Activated CD8-positive, alpha-beta T cell treated with anti-CD3 and anti-CD28 coated beads, Interleukin-2, amount 10 ng/mL, durations not matched to agents 7 days and 5 days (primary cell): ENCODE measurements at regions not wholly inside any gene's neighbourhood (a gene's known extent, or its start where the extent isn't known, plus 50 kb on each side); places are given as distances from the start of the nearest gene placed in this dataset.
"Not testable (repeated sequence)": the region's sequence is repeated elsewhere in the genome, so short reads cannot be mapped to it uniquely, and the experiment has no call there.

Experiments
- ATAC-seq: fragments of 150-1000 bp; cut with Tn5 transposase; one replicate; pipeline ENCODE4 v1.10.0; 2021; ENCODE audit warnings: moderate library complexity
- CTCF ChIA-PET: fragments of 350-600 bp; sonication (Branson Sonifier 250); formaldehyde crosslinking; loops from one replicate; lab custom pipeline; 2021; ENCODE audit warnings: antibody characterized with exemption; lab: Charles Lee
- POLR2A ChIA-PET: fragments of 350-600 bp; sonication (Branson Sonifier 250); formaldehyde crosslinking; loops from one replicate; lab custom pipeline; 2021; ENCODE audit warnings: antibody characterized with exemption; lab: Charles Lee
- DNase-seq: peaks from one replicate; pipeline ENCODE4 v3.0.0-alpha.2; 2020
- H3K27ac Mint-ChIP-seq: one replicate; pipeline ENCODE4 v1.8.0; 2021; ENCODE audit warnings: mild to moderate bottlenecking, mixed read lengths
- H3K27me3 Mint-ChIP-seq: one replicate; pipeline ENCODE4 v1.8.0; 2021; ENCODE audit warnings: low read depth, mixed read lengths
- H3K36me3 Mint-ChIP-seq: one replicate; pipeline ENCODE4 v1.8.0; 2021; ENCODE audit warnings: low read depth, mixed read lengths
- H3K4me1 Mint-ChIP-seq: one replicate; pipeline ENCODE4 v1.8.0; 2021; ENCODE audit warnings: low read depth, mixed read lengths
- H3K4me3 Mint-ChIP-seq: one replicate; pipeline ENCODE4 v1.8.0; 2021; ENCODE audit warnings: mild to moderate bottlenecking, mixed read lengths
- H3K9me3 Mint-ChIP-seq: one replicate; pipeline ENCODE4 v1.8.0; 2022; ENCODE audit warnings: mixed read lengths; ENCODE audit not compliant: insufficient read depth

GRCh38 chr12:131436922-131437705 lies 273.8 kb upstream of the SFSWAP start:
- Mint-ChIP-seq H3K27me3 (peaks cover 3% of the 10 kb centered on the region), H3K4me3 (no peak overlapping the region), H3K27ac (no peak overlapping the region), H3K9me3 (no peaks in the 10 kb centered on the region), H3K36me3 (no peaks in the 10 kb centered on the region), H3K4me1 (no peaks in the 10 kb centered on the region)
- DNase-seq (no peak), ATAC-seq (no peak)
- ChIA-PET POLR2A (no interaction called here), CTCF (no interaction called here)

GRCh38 chr12:131437706-131438492 lies 273.0 kb upstream of the SFSWAP start:
- ChIA-PET CTCF (no interaction called here), POLR2A (no interaction called here)
- H3K27ac Mint-ChIP-seq, result no peak overlapping the region
- no peaks in the 10 kb centered on the region for H3K9me3 Mint-ChIP-seq
- DNase-seq (no peak), ATAC-seq (no peak)
- H3K4me1 Mint-ChIP-seq, result no peaks in the 10 kb centered on the region
- no peak overlapping the region for H3K4me3 Mint-ChIP-seq
- no peaks in the 10 kb centered on the region for H3K36me3 Mint-ChIP-seq
- peaks cover 2% of the 10 kb centered on the region for H3K27me3 Mint-ChIP-seq

GRCh38 chr12:131438493-131438835 lies 272.4 kb upstream of the SFSWAP start:
- H3K4me3 Mint-ChIP-seq, POLR2A ChIA-PET, H3K9me3 Mint-ChIP-seq, CTCF ChIA-PET, ATAC-seq, H3K36me3 Mint-ChIP-seq, DNase-seq, H3K27me3 Mint-ChIP-seq, H3K4me1 Mint-ChIP-seq, H3K27ac Mint-ChIP-seq: not testable (repeated sequence)

GRCh38 chr12:131438881-131439280 lies 272.0 kb upstream of the SFSWAP start:
- H3K27me3 Mint-ChIP-seq, result peaks cover 2% of the 10 kb centered on the region
- no peak for ATAC-seq
- no peaks in the 10 kb centered on the region for H3K36me3 Mint-ChIP-seq
- DNase-seq, result no peak
- H3K27ac Mint-ChIP-seq, result no peak overlapping the region
- no peak overlapping the region for H3K4me3 Mint-ChIP-seq
- CTCF ChIA-PET, result no interaction called here
- no peaks in the 10 kb centered on the region for H3K4me1 Mint-ChIP-seq
- no peaks in the 10 kb centered on the region for H3K9me3 Mint-ChIP-seq
- POLR2A ChIA-PET, result no interaction called here

- H3K4me3 Mint-ChIP-seq, DNase-seq, H3K9me3 Mint-ChIP-seq, H3K27ac Mint-ChIP-seq, CTCF ChIA-PET, H3K27me3 Mint-ChIP-seq, H3K36me3 Mint-ChIP-seq, ATAC-seq, H3K4me1 Mint-ChIP-seq, POLR2A ChIA-PET: not testable (repeated sequence)
Measured at GRCh38 chr12:131439752-131440151, 271.1 kb upstream of the SFSWAP start.

- CTCF ChIA-PET, POLR2A ChIA-PET, DNase-seq, H3K36me3 Mint-ChIP-seq, H3K27ac Mint-ChIP-seq, H3K27me3 Mint-ChIP-seq, H3K4me3 Mint-ChIP-seq, H3K9me3 Mint-ChIP-seq, H3K4me1 Mint-ChIP-seq: not testable (repeated sequence)
- peak; percentile 37 for ATAC-seq
Measured at GRCh38 chr12:131440209-131441059, 270.5 kb upstream of the SFSWAP start.

- Mint-ChIP-seq H3K27ac (no peak overlapping the region), H3K36me3 (no peaks in the 10 kb centered on the region), H3K9me3 (no peaks in the 10 kb centered on the region), H3K27me3 (peaks cover 2% of the 10 kb centered on the region), H3K4me3 (no peak overlapping the region), H3K4me1 (no peaks in the 10 kb centered on the region)
- CTCF ChIA-PET, result no interaction called here
- DNase-seq (no peak), ATAC-seq (peak; percentile 20)
- POLR2A ChIA-PET, result no interaction called here
Measured at GRCh38 chr12:131441060-131441396, 269.9 kb upstream of the SFSWAP start.

- Mint-ChIP-seq H3K9me3 (no peaks in the 10 kb centered on the region), H3K4me3 (no peak overlapping the region), H3K36me3 (no peaks in the 10 kb centered on the region), H3K4me1 (no peaks in the 10 kb centered on the region), H3K27me3 (no peaks in the 10 kb centered on the region), H3K27ac (no peak overlapping the region)
- POLR2A ChIA-PET, result no interaction called here
- DNase-seq, result no peak
- ATAC-seq, result no peak
- CTCF ChIA-PET, result interaction anchor here (0.9 kb wide), 1 partner anchor 11 kb away, joined by 3 read pairs; no protein-coding TSS in a partner anchor
Measured at GRCh38 chr12:131441638-131442336, 269.1 kb upstream of the SFSWAP start.

- CTCF ChIA-PET, result interaction anchor here (0.9 kb wide), 1 partner anchor 10 kb away, joined by 3 read pairs; no protein-coding TSS in a partner anchor
- ATAC-seq, result no peak
Measured at GRCh38 chr12:131442337-131442918, 268.5 kb upstream of the SFSWAP start.

GRCh38 chr12:131443019-131444000 lies 267.6 kb upstream of the SFSWAP start:
- Mint-ChIP-seq H3K27ac (no peak overlapping the region), H3K36me3 (no peaks in the 10 kb centered on the region), H3K4me1 (no peaks in the 10 kb centered on the region), H3K27me3 (no peaks in the 10 kb centered on the region), H3K9me3 (no peaks in the 10 kb centered on the region), H3K4me3 (no peak overlapping the region)
- CTCF ChIA-PET, result no interaction called here
- POLR2A ChIA-PET, result no interaction called here
- no peak for DNase-seq
- ATAC-seq, result no peak

More at GRCh38 chr12:131442337-131442918, 268.5 kb upstream of the SFSWAP start:
- POLR2A ChIA-PET, result no interaction called here
- no peak for DNase-seq
- no peaks in the 10 kb centered on the region for H3K36me3 Mint-ChIP-seq
- H3K27ac Mint-ChIP-seq, result no peak overlapping the region
- H3K4me1 Mint-ChIP-seq, result no peaks in the 10 kb centered on the region
- H3K27me3 Mint-ChIP-seq, result no peaks in the 10 kb centered on the region
- H3K9me3 Mint-ChIP-seq, result no peaks in the 10 kb centered on the region
- H3K4me3 Mint-ChIP-seq, result no peak overlapping the region
